ENCODE measurements at regions not wholly inside any gene's neighbourhood (a gene's known extent, or its start where the extent isn't known, plus 50 kb on each side); places are given as distances from the start of the nearest gene placed in this dataset.
"Not testable (repeated sequence)": the region's sequence is repeated elsewhere in the genome, so short reads cannot be mapped to it uniquely, and the experiment has no call there.

DNA sequence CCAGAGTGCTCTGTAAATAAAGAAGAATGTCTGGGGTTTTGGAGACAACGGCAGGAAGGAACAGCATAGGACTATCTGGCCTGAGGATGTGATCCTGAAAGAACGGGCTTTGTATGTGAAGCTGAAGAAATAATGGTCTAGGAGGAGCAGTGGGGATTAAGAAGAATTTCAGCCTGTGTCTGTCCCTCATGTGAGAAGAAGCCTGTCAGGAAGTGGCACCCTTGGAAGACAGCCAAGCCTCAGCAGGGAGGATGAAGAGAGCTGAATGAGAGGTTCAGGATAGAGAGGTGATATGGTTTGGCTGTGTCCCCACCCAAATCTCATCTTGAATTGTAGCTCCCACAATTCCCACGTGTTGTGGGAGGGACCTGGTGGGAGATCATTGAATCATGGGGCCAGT is 56.9 kb upstream of the TCL1A start:
- TF ChIP-seq, protein P1, sequence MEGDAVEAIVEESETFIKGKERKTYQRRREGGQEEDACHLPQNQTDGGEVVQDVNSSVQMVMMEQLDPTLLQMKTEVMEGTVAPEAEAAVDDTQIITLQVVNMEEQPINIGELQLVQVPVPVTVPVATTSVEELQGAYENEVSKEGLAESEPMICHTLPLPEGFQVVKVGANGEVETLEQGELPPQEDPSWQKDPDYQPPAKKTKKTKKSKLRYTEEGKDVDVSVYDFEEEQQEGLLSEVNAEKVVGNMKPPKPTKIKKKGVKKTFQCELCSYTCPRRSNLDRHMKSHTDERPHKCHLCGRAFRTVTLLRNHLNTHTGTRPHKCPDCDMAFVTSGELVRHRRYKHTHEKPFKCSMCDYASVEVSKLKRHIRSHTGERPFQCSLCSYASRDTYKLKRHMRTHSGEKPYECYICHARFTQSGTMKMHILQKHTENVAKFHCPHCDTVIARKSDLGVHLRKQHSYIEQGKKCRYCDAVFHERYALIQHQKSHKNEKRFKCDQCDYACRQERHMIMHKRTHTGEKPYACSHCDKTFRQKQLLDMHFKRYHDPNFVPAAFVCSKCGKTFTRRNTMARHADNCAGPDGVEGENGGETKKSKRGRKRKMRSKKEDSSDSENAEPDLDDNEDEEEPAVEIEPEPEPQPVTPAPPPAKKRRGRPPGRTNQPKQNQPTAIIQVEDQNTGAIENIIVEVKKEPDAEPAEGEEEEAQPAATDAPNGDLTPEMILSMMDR (IDR thresholded peaks at IDR 0.05; ENCODE audit: insufficient read depth, low read depth, low read length, missing control alignments) = no peak
- no peak for DNase-seq (ENCODE audit: low read depth)
- no peak overlapping the region for H3K4me3 ChIP-seq (ENCODE audit: low read length)

DNA sequence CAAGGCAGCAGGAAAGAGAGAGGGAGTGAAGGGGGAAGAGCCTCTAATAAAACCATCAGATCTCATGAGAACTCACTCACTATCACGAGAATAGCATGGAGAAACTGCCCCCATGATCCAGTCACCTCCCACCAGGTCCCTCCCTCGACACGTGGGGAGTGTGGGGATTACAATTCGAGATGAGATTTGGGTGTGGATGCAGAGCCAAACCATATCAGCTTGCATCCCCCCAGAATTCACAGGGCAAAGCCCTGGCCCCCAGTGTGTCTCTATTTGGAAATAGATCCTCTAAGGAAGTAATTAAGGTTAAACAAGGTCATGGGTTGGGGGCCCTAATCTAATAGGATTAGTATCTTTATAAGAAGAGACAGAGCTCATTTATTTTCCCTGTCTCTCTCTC is 56.1 kb upstream of the TCL1A start:
- DNase-seq (ENCODE audit: low read depth) = no peak
- no peak overlapping the region for H3K4me3 ChIP-seq (ENCODE audit: low read length)
- TF ChIP-seq, protein P1 (IDR thresholded peaks at IDR 0.05; ENCODE audit: insufficient read depth, low read depth, low read length, missing control alignments) = no peak

DNA sequence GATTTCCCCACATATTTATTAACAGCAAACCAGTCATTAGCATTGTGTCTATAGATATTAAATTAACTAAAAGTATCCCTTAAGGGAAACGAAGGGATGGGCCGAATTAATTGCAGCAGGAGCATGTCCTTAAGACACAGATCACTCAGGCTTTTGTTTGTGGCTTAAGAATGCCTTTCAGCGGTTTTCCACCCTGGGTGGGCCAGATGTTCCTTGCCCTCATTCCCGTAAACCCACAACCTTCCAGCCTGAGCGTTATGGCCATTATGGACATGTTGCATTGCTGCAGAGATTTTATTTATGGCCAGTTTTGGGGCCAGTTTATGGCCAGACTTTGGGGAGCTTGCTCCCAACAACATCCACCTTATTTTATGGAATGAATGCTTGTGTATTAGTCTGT is 55.5 kb upstream of the TCL1A start:
- H3K4me3 ChIP-seq (ENCODE audit: low read length); DNase-seq (ENCODE audit: low read depth): not testable (repeated sequence)

DNA sequence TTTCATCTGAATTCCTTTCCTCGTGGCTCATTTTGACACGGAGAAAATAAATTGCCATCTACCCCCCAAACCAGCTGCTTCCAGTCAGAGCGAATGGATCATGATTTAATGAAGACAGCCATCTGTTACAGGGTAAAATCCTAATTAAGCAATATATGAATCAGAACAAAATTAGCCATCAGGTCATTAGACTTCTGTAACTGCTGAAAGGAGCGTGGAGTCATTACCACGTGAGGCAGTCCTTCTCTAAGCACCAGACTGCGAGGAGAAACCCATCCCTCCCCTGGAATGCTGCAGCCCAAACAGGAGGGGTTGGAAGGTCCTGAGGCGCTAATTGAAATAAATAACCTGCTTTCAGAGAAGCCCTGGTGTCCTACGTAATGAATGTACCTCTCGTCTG is 51.1 kb upstream of the TCL1A start:
- TF ChIP-seq, protein P1 (IDR thresholded peaks at IDR 0.05; ENCODE audit: insufficient read depth, low read depth, low read length, missing control alignments) = no peak
- DNase-seq (ENCODE audit: low read depth) = no peak
- no peak overlapping the region for H3K4me3 ChIP-seq (ENCODE audit: low read length)

DNA sequence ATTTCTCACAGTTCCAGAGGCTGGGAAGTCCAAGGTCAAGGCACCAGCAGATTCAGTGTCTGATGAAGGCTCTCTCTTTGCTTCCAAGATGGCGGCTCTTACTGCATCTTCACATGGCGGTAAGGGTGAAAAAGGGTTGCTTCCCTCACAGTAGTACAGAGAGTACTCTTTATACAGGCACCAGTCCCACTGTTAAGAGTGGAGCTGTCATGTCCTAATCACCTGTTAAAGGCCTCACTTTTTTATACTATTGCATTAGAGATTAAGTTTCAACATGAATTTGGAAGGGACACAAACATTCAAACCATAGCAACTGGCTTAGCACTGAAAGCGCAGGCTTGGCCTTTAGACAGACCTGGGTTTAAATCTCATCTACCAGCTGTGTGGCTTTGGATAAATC is 50.0 kb upstream of the TCL1A start:
- TF ChIP-seq, protein P1 (IDR thresholded peaks at IDR 0.05; ENCODE audit: insufficient read depth, low read depth, low read length, missing control alignments) = no peak
- no peak for DNase-seq (ENCODE audit: low read depth)
- no peak overlapping the region for H3K4me3 ChIP-seq (ENCODE audit: low read length)
